ENCODE measurements at regions not wholly inside any gene's neighbourhood (a gene's known extent, or its start where the extent isn't known, plus 50 kb on each side); places are given as distances from the start of the nearest gene placed in this dataset.

GRCh38 chr6:20033697-20034407 is 178.4 kb downstream of the MBOAT1 start:
- TF ChIP-seq EZH2 (IDR thresholded peaks at IDR 0.05; ENCODE audit: borderline replicate concordance, low read depth, low read length, severe bottlenecking), result no peak
- TF ChIP-seq CTCF (IDR thresholded peaks at IDR 0.05; ENCODE audit: extremely low read depth in 1 of 2, insufficient read depth in 1 of 2, low read depth in 1 of 2, low read length in 2 of 2), result no peak
- TF ChIP-seq POLR2AphosphoS5 (IDR thresholded peaks at IDR 0.05; ENCODE audit: insufficient read depth, low read depth, low read length), result no peak
